ENCODE measurements at regions not wholly inside any gene's neighbourhood (a gene's known extent, or its start where the extent isn't known, plus 50 kb on each side); places are given as distances from the start of the nearest gene placed in this dataset.

GRCh38 chr1:218575079-218575478 is 229.9 kb downstream of the TGFB2 start:
- WGBS (ENCODE audit: insufficient coverage, insufficient read length): no CpG with 5 or more reads among the region's 1 CpG
- H3K4me1 ChIP-seq (ENCODE audit: control insufficient read depth, insufficient read depth, low read length): no peaks in the 10 kb centered on the region
- H3K36me3 ChIP-seq (ENCODE audit: control insufficient read depth, insufficient read depth, low read length): no peaks in the 10 kb centered on the region
- DNase-seq (ENCODE audit: low read depth, low spot score): no peak
- H3K9me3 ChIP-seq (ENCODE audit: control insufficient read depth, insufficient read depth, low read length): no peaks in the 10 kb centered on the region
- no peaks in the 10 kb centered on the region for H3K27me3 ChIP-seq (ENCODE audit: control insufficient read depth, insufficient read depth, low read length)
- no peak overlapping the region for H3K27ac ChIP-seq (ENCODE audit: low read length)
- H3K4me3 ChIP-seq (ENCODE audit: low read length): no peak overlapping the region

DNA sequence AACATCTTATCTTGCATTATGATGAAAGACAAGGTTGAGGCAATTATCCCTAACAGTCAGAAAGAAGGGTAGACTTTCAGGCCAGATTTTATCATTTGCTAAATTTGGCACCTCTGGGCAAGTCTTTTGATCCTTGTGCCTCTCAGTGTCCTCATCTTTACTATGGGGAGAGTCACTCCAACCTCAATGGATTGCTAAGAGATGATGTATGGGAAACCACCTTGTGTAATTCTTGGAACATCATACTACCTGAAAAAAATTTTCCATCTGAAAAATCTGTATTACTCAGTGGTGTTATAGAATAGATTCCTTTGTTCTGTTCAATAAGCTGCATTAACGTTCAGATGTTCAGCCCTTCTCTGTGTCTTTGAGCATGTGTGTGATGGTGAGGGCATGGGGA is 230.7 kb downstream of the TGFB2 start:
- no peak overlapping the region for H3K27ac ChIP-seq (ENCODE audit: low read length)
- no peak overlapping the region for H3K4me3 ChIP-seq (ENCODE audit: low read length)
- H3K27me3 ChIP-seq (ENCODE audit: control insufficient read depth, insufficient read depth, low read length): no peaks in the 10 kb centered on the region
- H3K9me3 ChIP-seq (ENCODE audit: control insufficient read depth, insufficient read depth, low read length): no peaks in the 10 kb centered on the region
- no CpG with 5 or more reads among the region's 1 CpG for WGBS (ENCODE audit: insufficient coverage, insufficient read length)
- H3K36me3 ChIP-seq (ENCODE audit: control insufficient read depth, insufficient read depth, low read length): no peaks in the 10 kb centered on the region
- DNase-seq (ENCODE audit: low read depth, low spot score): no peak
- no peaks in the 10 kb centered on the region for H3K4me1 ChIP-seq (ENCODE audit: control insufficient read depth, insufficient read depth, low read length)

GRCh38 chr1:218582646-218583045 is 237.5 kb downstream of the TGFB2 start:
- no peaks in the 10 kb centered on the region for H3K9me3 ChIP-seq (ENCODE audit: control insufficient read depth, insufficient read depth, low read length)
- H3K27ac ChIP-seq (ENCODE audit: low read length): no peak overlapping the region
- no peak for DNase-seq (ENCODE audit: low read depth, low spot score)
- no peaks in the 10 kb centered on the region for H3K27me3 ChIP-seq (ENCODE audit: control insufficient read depth, insufficient read depth, low read length)
- no peaks in the 10 kb centered on the region for H3K36me3 ChIP-seq (ENCODE audit: control insufficient read depth, insufficient read depth, low read length)
- H3K4me3 ChIP-seq (ENCODE audit: low read length): no peak overlapping the region
- no peaks in the 10 kb centered on the region for H3K4me1 ChIP-seq (ENCODE audit: control insufficient read depth, insufficient read depth, low read length)

DNA sequence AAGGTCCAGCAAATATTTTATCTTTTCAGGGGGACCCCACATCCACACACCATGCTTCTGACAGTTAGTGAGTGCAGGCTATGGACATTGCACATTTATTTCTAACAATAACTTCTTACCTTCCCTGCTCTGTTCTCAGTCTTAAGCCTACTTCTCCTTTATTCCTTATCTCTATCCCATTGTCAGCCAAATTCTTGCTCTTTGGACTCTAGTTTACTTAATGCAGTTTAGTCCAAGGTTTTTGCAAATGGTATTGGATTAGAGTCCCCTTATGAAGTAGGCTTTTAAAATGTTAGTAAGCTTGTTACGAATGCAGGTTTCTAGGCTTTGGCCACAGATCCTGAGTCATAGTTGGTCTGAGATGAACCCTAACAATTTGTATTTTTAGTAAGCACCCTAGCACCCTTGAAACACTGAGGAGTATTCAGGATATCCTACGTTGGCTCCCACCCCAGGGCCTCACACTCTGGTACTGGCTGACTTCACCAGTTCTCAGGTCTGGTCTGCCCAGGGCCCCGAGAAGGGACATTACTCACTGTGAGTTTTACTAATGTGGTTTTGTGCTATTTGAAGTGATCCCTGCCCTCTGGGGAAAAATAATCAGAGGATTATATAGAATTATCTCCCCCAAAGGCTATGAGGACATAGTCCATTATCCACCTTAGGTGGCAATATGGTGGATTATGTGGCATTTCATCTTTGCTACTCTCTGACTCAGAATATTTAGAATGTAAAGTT is 239.5 kb downstream of the TGFB2 start:
- no CpG with 5 or more reads among the region's 3 CpGs for WGBS (ENCODE audit: insufficient coverage, insufficient read length)
- Histone ChIP-seq H3K36me3 (ENCODE audit: control insufficient read depth, insufficient read depth, low read length) (no peaks in the 10 kb centered on the region), H3K4me1 (ENCODE audit: control insufficient read depth, insufficient read depth, low read length) (no peaks in the 10 kb centered on the region), H3K27ac (ENCODE audit: low read length) (no peak overlapping the region), H3K27me3 (ENCODE audit: control insufficient read depth, insufficient read depth, low read length) (no peaks in the 10 kb centered on the region), H3K4me3 (ENCODE audit: low read length) (no peak overlapping the region), H3K9me3 (ENCODE audit: control insufficient read depth, insufficient read depth, low read length) (no peaks in the 10 kb centered on the region)
- no peak for DNase-seq (ENCODE audit: low read depth, low spot score)

- Histone ChIP-seq H3K27me3 (ENCODE audit: control insufficient read depth, insufficient read depth, low read length) (no peaks in the 10 kb centered on the region), H3K4me1 (ENCODE audit: control insufficient read depth, insufficient read depth, low read length) (no peaks in the 10 kb centered on the region), H3K4me3 (ENCODE audit: low read length) (no peak overlapping the region), H3K9me3 (ENCODE audit: control insufficient read depth, insufficient read depth, low read length) (no peaks in the 10 kb centered on the region), H3K36me3 (ENCODE audit: control insufficient read depth, insufficient read depth, low read length) (no peaks in the 10 kb centered on the region), H3K27ac (ENCODE audit: low read length) (no peak overlapping the region)
- DNase-seq (ENCODE audit: low read depth, low spot score): peak; percentile 55
- no CpG with 5 or more reads among the region's 10 CpGs for WGBS (ENCODE audit: insufficient coverage, insufficient read length)
Measured at GRCh38 chr1:218585511-218586184, 240.5 kb downstream of the TGFB2 start.

DNA sequence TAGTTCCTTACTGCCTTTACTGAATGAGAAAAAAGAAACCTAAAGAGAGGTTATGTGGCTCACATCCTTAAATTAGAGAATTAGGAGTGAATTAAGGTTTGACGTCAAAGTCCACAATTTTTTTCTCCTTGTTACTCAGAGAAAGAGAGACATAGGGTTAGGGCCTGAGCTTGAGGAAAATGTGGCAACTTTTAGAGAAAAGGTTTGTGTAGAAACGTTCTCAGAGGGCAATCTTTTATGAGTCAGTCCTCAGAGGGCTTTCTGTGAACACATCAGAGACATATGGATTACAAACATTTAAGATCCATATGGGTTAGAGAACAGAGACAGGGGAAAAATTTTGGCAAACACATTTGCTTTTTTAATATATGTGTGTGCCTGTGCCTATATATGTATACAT is 242.8 kb downstream of the TGFB2 start:
- no peak for DNase-seq (ENCODE audit: low read depth, low spot score)
- H3K36me3 ChIP-seq (ENCODE audit: control insufficient read depth, insufficient read depth, low read length): no peaks in the 10 kb centered on the region
- no peak overlapping the region for H3K27ac ChIP-seq (ENCODE audit: low read length)
- H3K27me3 ChIP-seq (ENCODE audit: control insufficient read depth, insufficient read depth, low read length): no peaks in the 10 kb centered on the region
- H3K4me3 ChIP-seq (ENCODE audit: low read length): no peak overlapping the region
- H3K4me1 ChIP-seq (ENCODE audit: control insufficient read depth, insufficient read depth, low read length): no peaks in the 10 kb centered on the region
- H3K9me3 ChIP-seq (ENCODE audit: control insufficient read depth, insufficient read depth, low read length): no peaks in the 10 kb centered on the region
- WGBS (ENCODE audit: insufficient coverage, insufficient read length): no CpG with 5 or more reads among the region's 2 CpGs

DNA sequence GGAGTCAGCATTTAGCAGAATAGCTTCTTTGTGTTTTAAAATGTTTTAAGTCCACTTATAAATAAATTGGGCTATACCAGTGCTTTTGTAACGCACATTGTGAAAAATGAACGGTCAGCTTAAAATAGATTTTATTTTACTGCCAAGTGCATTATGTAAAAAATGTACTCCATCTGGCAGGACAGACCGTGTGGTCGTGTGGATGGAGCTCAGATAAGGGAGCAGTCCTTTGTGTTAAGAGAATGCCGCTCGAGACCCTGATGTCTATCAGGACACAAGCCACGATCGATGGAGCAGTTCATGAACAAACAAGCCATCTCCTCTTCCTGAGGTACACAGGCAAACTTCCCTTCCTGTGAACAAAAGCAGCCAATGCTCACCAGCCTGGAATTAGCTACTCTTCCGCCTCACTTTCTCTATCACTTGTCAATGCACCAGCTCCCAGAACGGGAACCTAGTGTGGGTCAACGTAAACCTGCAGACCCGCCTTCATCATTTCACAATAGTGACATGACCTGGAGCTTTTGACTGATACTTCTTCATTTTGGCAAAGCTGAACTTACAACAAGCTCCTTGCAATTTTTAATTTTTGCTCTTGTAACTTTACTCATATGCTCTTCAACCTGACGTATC is 243.5 kb downstream of the TGFB2 start:
- Histone ChIP-seq H3K9me3 (ENCODE audit: control insufficient read depth, insufficient read depth, low read length) (no peaks in the 10 kb centered on the region), H3K36me3 (ENCODE audit: control insufficient read depth, insufficient read depth, low read length) (no peaks in the 10 kb centered on the region), H3K4me3 (ENCODE audit: low read length) (no peak overlapping the region), H3K4me1 (ENCODE audit: control insufficient read depth, insufficient read depth, low read length) (no peaks in the 10 kb centered on the region), H3K27ac (ENCODE audit: low read length) (no peak overlapping the region), H3K27me3 (ENCODE audit: control insufficient read depth, insufficient read depth, low read length) (no peaks in the 10 kb centered on the region)
- no peak for DNase-seq (ENCODE audit: low read depth, low spot score)
- 100% methylated on average over 1 of the region's 13 CpGs for WGBS (ENCODE audit: insufficient coverage, insufficient read length)

- no peak for DNase-seq (ENCODE audit: low read depth, low spot score)
- no peaks in the 10 kb centered on the region for H3K36me3 ChIP-seq (ENCODE audit: control insufficient read depth, insufficient read depth, low read length)
- H3K27ac ChIP-seq (ENCODE audit: low read length): no peak overlapping the region
- WGBS (ENCODE audit: insufficient coverage, insufficient read length): no CpG with 5 or more reads among the region's 6 CpGs
- no peaks in the 10 kb centered on the region for H3K9me3 ChIP-seq (ENCODE audit: control insufficient read depth, insufficient read depth, low read length)
- H3K4me1 ChIP-seq (ENCODE audit: control insufficient read depth, insufficient read depth, low read length): no peaks in the 10 kb centered on the region
- no peaks in the 10 kb centered on the region for H3K27me3 ChIP-seq (ENCODE audit: control insufficient read depth, insufficient read depth, low read length)
- H3K4me3 ChIP-seq (ENCODE audit: low read length): no peak overlapping the region
Measured at GRCh38 chr1:218589487-218589886, 244.4 kb downstream of the TGFB2 start.

DNA sequence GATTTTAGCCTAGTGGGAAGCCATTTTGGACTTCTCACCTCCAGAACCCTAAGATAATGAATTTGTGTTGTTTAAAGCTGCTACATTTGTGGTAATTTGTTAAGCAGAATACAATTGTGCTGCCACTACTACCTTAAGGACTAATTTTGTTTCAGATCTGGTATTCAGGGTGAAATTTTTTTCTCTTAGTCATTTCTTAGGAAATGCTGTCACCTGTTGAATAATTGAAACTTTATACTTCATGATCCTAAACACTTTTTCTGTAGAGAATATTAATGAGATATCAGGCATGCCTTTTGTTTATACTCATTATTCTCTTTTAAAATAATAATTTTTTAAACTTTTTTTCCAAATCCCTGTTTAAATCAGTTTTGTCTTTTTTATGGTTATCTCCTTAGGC is 246.8 kb downstream of the TGFB2 start:
- H3K9me3 ChIP-seq (ENCODE audit: control insufficient read depth, insufficient read depth, low read length): no peaks in the 10 kb centered on the region
- H3K27ac ChIP-seq (ENCODE audit: low read length): no peak overlapping the region
- H3K4me3 ChIP-seq (ENCODE audit: low read length): no peak overlapping the region
- no peaks in the 10 kb centered on the region for H3K36me3 ChIP-seq (ENCODE audit: control insufficient read depth, insufficient read depth, low read length)
- no peaks in the 10 kb centered on the region for H3K4me1 ChIP-seq (ENCODE audit: control insufficient read depth, insufficient read depth, low read length)
- no peak for DNase-seq (ENCODE audit: low read depth, low spot score)
- no peaks in the 10 kb centered on the region for H3K27me3 ChIP-seq (ENCODE audit: control insufficient read depth, insufficient read depth, low read length)

- H3K4me3 ChIP-seq (ENCODE audit: low read length): no peak overlapping the region
- H3K4me1 ChIP-seq (ENCODE audit: control insufficient read depth, insufficient read depth, low read length): no peaks in the 10 kb centered on the region
- no CpG with 5 or more reads among the region's 2 CpGs for WGBS (ENCODE audit: insufficient coverage, insufficient read length)
- no peaks in the 10 kb centered on the region for H3K9me3 ChIP-seq (ENCODE audit: control insufficient read depth, insufficient read depth, low read length)
- DNase-seq (ENCODE audit: low read depth, low spot score): no peak
- no peaks in the 10 kb centered on the region for H3K36me3 ChIP-seq (ENCODE audit: control insufficient read depth, insufficient read depth, low read length)
- H3K27me3 ChIP-seq (ENCODE audit: control insufficient read depth, insufficient read depth, low read length): no peaks in the 10 kb centered on the region
- H3K27ac ChIP-seq (ENCODE audit: low read length): no peak overlapping the region
Measured at GRCh38 chr1:218592688-218593087, 247.6 kb downstream of the TGFB2 start.

- Histone ChIP-seq H3K27me3 (ENCODE audit: control insufficient read depth, insufficient read depth, low read length) (no peaks in the 10 kb centered on the region), H3K36me3 (ENCODE audit: control insufficient read depth, insufficient read depth, low read length) (no peaks in the 10 kb centered on the region), H3K9me3 (ENCODE audit: control insufficient read depth, insufficient read depth, low read length) (no peaks in the 10 kb centered on the region), H3K4me3 (ENCODE audit: low read length) (no peak overlapping the region), H3K4me1 (ENCODE audit: control insufficient read depth, insufficient read depth, low read length) (no peaks in the 10 kb centered on the region), H3K27ac (ENCODE audit: low read length) (no peak overlapping the region)
- no CpG with 5 or more reads among the region's 3 CpGs for WGBS (ENCODE audit: insufficient coverage, insufficient read length)
- DNase-seq (ENCODE audit: low read depth, low spot score): no peak
Measured at GRCh38 chr1:218600968-218601367, 255.8 kb downstream of the TGFB2 start.

Data from iPS DF 6.9 (cell line).